CD4-positive, alpha-beta T cell (primary cell): ENCODE measurements at regions not wholly inside any gene's neighbourhood (a gene's known extent, or its start where the extent isn't known, plus 50 kb on each side); places are given as distances from the start of the nearest gene placed in this dataset.

Experiments used
- ATAC-seq: fragments of 200-7000 bp; cut with Tn5 transposase; one replicate; pipeline ENCODE4 v1.10.0; 2022; ENCODE audit warnings: mild to moderate bottlenecking; ENCODE audit not compliant: poor library complexity
- CTCF ChIA-PET: fragments of 350-600 bp; sonication (Branson Sonifier 250); formaldehyde crosslinking; loops from one replicate; lab custom pipeline; 2021; ENCODE audit warnings: antibody characterized with exemption, inconsistent platforms; lab: Charles Lee
- POLR2A ChIA-PET: fragments of 350-600 bp; sonication (Branson Sonifier 250); formaldehyde crosslinking; loops from one replicate; lab custom pipeline; 2021; ENCODE audit warnings: antibody characterized with exemption, inconsistent platforms; lab: Charles Lee
- DNase-seq, 14 experiments: peaks; one replicate each; pipeline ENCODE4 v3.0.0-alpha.2; 2013 to 2020; ENCODE audit warnings: mixed read lengths in 2 of 14
- H3K27ac ChIP-seq, 2 donors: one replicate each; pipeline versions ENCODE4 v1.5.1 to v1.7.0; 2013; ENCODE audit warnings: low read length in 2 of 2, low read depth in 1 of 2, mild to moderate bottlenecking in 1 of 2
- H3K27me3 ChIP-seq, 2 experiments: 1 replicate in 1 of 2; 2 replicates in 1 of 2; pipeline versions ENCODE4 v1.6.1 to v1.7.0; 2013; ENCODE audit warnings: low read length in 2 of 2, control low read depth in 1 of 2, mild to moderate bottlenecking in 1 of 2, moderate library complexity in 1 of 2; ENCODE audit not compliant: insufficient read depth in 2 of 2, control insufficient read depth in 1 of 2
- H3K36me3 ChIP-seq: one replicate; pipeline ENCODE4 v1.6.1; 2013; ENCODE audit warnings: low read length, control low read depth; ENCODE audit not compliant: insufficient read depth
- H3K4me1 ChIP-seq: one replicate; pipeline ENCODE4 v1.6.1; 2013; ENCODE audit warnings: low read length, control low read depth; ENCODE audit not compliant: insufficient read depth
- H3K4me3 ChIP-seq: one replicate; pipeline ENCODE4 v1.5.1; 2013; ENCODE audit warnings: mild to moderate bottlenecking, low read length, moderate library complexity
- H3K9me3 ChIP-seq, 2 experiments: 1 replicate in 1 of 2; 2 replicates in 1 of 2; pipeline versions ENCODE4 v1.6.1 to v1.7.0; 2013; ENCODE audit warnings: low read length in 2 of 2, mild to moderate bottlenecking in 2 of 2, control low read depth in 1 of 2, moderate library complexity in 1 of 2; ENCODE audit not compliant: control insufficient read depth in 1 of 2, insufficient read depth in 1 of 2
- H3K27ac Mint-ChIP-seq: one replicate; pipeline ENCODE4 v1.8.0; 2020; ENCODE audit warnings: mixed read lengths
- H3K27me3 Mint-ChIP-seq: one replicate; pipeline ENCODE4 v1.8.0; 2021; ENCODE audit warnings: mixed read lengths
- H3K36me3 Mint-ChIP-seq: one replicate; pipeline ENCODE4 v1.8.0; 2021; ENCODE audit warnings: low read depth, mixed read lengths
- H3K4me1 Mint-ChIP-seq: one replicate; pipeline ENCODE4 v1.8.0; 2021; ENCODE audit warnings: low read depth, mixed read lengths
- H3K4me3 Mint-ChIP-seq: one replicate; pipeline ENCODE4 v1.8.0; 2020; ENCODE audit warnings: mild to moderate bottlenecking, mixed read lengths
- H3K9me3 Mint-ChIP-seq: one replicate; pipeline ENCODE4 v1.8.0; 2020; ENCODE audit warnings: mixed read lengths
- CTCF ChIP-seq: fragments of 200-600 bp; IDR thresholded peaks from one replicate; pipeline ENCODE4 v1.8.0; 2022; ENCODE audit warnings: antibody characterized with exemption, mild to moderate bottlenecking
- intact Hi-C, 2 experiments: fragments of 100-400 bp; cut with DNase I in 1 of 2; cut with micrococcal nuclease in 1 of 2; formaldehyde crosslinking; loops; one replicate each; pipeline versions ENCODE4 v1.15.1 to v1.9.0; 2023 to 2025; cut with DNase I, micrococcal nuclease

GRCh38 chr3:59463253-59463652, 413.4 kb upstream of the CFAP20DC start:
- Mint-ChIP-seq H3K9me3 (peaks cover 2% of the 10 kb centered on the region), H3K27ac (no peak overlapping the region), H3K4me1 (no peaks in the 10 kb centered on the region), H3K27me3 (no peaks in the 10 kb centered on the region), H3K36me3 (no peaks in the 10 kb centered on the region), H3K4me3 (no peak overlapping the region)
- TF ChIP-seq CTCF, result no peak
- Histone ChIP-seq H3K4me3 (no peak overlapping the region), H3K36me3 (no peaks in the 10 kb centered on the region), H3K4me1 (no peaks in the 10 kb centered on the region), H3K27ac (no peak overlapping the region), H3K9me3 (no peaks in the 10 kb centered on the region), H3K27me3 (no peaks in the 10 kb centered on the region)
- ChIA-PET POLR2A (no interaction called here), CTCF (no interaction called here)
- intact Hi-C loops, result no loop called here
- DNase-seq (no peak), ATAC-seq (no peak)

GRCh38 chr3:59460068-59460467, 410.2 kb upstream of the CFAP20DC start:
- DNase-seq (no peak), ATAC-seq (no peak)
- H3K4me1 ChIP-seq, result peaks cover 6% of the 10 kb centered on the region
- no peaks in the 10 kb centered on the region for H3K9me3 ChIP-seq
- ChIA-PET POLR2A (no interaction called here), CTCF (no interaction called here)
- H3K36me3 ChIP-seq, result no peaks in the 10 kb centered on the region
- H3K27ac ChIP-seq, result no peak overlapping the region
- Mint-ChIP-seq H3K4me1 (no peaks in the 10 kb centered on the region), H3K4me3 (no peak overlapping the region), H3K9me3 (peaks cover 2% of the 10 kb centered on the region), H3K27me3 (no peaks in the 10 kb centered on the region), H3K27ac (no peak overlapping the region), H3K36me3 (no peaks in the 10 kb centered on the region)
- TF ChIP-seq CTCF, result no peak
- H3K4me3 ChIP-seq, result no peak overlapping the region
- intact Hi-C loops, result no loop called here
- H3K27me3 ChIP-seq, result no peaks in the 10 kb centered on the region

GRCh38 chr3:59456852-59457485, 407.1 kb upstream of the CFAP20DC start:
- Histone ChIP-seq H3K27me3 (no peaks in the 10 kb centered on the region), H3K4me3 (no peak overlapping the region), H3K27ac (no peak overlapping the region), H3K4me1 (peaks cover 17% of the 10 kb centered on the region), H3K36me3 (no peaks in the 10 kb centered on the region), H3K9me3 (no peaks in the 10 kb centered on the region)
- H3K9me3 Mint-ChIP-seq, result no peaks in the 10 kb centered on the region
- POLR2A ChIA-PET, result no interaction called here
- intact Hi-C loops, result loop anchor here (10.0 kb wide), 3 partner anchors 58 to 1788 kb away; no protein-coding TSS in a partner anchor
- DNase-seq, result no peak
- no peaks in the 10 kb centered on the region for H3K27me3 Mint-ChIP-seq
- peaks cover 29% of the 10 kb centered on the region for H3K4me1 Mint-ChIP-seq
- no peak for TF ChIP-seq CTCF
- H3K36me3 Mint-ChIP-seq, result no peaks in the 10 kb centered on the region
- H3K27ac Mint-ChIP-seq, result no peak overlapping the region
- ATAC-seq, result no peak
- CTCF ChIA-PET, result no interaction called here
- H3K4me3 Mint-ChIP-seq, result no peak overlapping the region
